PFSK-1 (cell line): ENCODE measurements at regions not wholly inside any gene's neighbourhood (a gene's known extent, or its start where the extent isn't known, plus 50 kb on each side); places are given as distances from the start of the nearest gene placed in this dataset.

Source experiments
- SIN3A ChIP-seq: IDR thresholded peaks from 2 replicates; pipeline ENCODE4 v1.6.1; 2012; ENCODE audit warnings: mild to moderate bottlenecking, low read length, moderate library complexity, borderline replicate concordance; ENCODE audit not compliant: insufficient read depth
- TAF1 ChIP-seq: IDR thresholded peaks from 2 replicates; pipeline ENCODE4 v1.6.1; 2012; ENCODE audit warnings: low read length, control low read depth, borderline replicate concordance; ENCODE audit not compliant: insufficient read depth
- TF ChIP-seq, protein P1 (sequence below), 2 experiments: IDR thresholded peaks; 2 replicates each; pipeline versions ENCODE4 v1.6.1 to v1.8.0; 2011 to 2012; ENCODE audit warnings: low read depth in 2 of 2, low read length in 2 of 2, control low read depth in 1 of 2, inconsistent platforms in 1 of 2, mild to moderate bottlenecking in 1 of 2, moderate library complexity in 1 of 2; ENCODE audit not compliant: insufficient read depth in 1 of 2

DNA sequence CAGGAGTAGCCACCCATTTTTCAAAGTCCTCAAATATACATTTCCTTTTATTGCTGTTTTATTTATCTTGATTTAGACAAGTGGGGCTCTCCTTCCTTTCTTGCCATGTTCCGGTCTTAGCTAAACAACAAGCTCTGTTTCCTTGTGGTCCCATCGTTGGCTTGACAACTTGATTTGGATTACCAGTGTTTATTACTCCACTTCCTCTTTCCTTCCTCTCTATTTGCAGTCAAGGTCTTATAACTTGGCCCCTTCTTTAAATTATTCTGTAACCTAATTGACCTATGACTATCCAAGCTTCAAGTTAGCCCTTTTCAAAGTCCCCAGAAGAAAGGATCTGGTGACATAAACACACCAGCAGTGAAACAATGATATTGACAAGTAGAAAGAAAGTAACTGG is 130.6 kb upstream of the STT3B start:
- TF ChIP-seq TAF1 (no peak), SIN3A (no peak)
- TF ChIP-seq, protein P1, sequence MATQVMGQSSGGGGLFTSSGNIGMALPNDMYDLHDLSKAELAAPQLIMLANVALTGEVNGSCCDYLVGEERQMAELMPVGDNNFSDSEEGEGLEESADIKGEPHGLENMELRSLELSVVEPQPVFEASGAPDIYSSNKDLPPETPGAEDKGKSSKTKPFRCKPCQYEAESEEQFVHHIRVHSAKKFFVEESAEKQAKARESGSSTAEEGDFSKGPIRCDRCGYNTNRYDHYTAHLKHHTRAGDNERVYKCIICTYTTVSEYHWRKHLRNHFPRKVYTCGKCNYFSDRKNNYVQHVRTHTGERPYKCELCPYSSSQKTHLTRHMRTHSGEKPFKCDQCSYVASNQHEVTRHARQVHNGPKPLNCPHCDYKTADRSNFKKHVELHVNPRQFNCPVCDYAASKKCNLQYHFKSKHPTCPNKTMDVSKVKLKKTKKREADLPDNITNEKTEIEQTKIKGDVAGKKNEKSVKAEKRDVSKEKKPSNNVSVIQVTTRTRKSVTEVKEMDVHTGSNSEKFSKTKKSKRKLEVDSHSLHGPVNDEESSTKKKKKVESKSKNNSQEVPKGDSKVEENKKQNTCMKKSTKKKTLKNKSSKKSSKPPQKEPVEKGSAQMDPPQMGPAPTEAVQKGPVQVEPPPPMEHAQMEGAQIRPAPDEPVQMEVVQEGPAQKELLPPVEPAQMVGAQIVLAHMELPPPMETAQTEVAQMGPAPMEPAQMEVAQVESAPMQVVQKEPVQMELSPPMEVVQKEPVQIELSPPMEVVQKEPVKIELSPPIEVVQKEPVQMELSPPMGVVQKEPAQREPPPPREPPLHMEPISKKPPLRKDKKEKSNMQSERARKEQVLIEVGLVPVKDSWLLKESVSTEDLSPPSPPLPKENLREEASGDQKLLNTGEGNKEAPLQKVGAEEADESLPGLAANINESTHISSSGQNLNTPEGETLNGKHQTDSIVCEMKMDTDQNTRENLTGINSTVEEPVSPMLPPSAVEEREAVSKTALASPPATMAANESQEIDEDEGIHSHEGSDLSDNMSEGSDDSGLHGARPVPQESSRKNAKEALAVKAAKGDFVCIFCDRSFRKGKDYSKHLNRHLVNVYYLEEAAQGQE (IDR thresholded peaks at IDR 0.05; ENCODE audit: insufficient read depth in 1 of 2, low read depth in 2 of 2, low read length in 2 of 2) = no peak
